Chondrocyte (in vitro differentiated cells): ENCODE measurements at regions not wholly inside any gene's neighbourhood (a gene's known extent, or its start where the extent isn't known, plus 50 kb on each side); places are given as distances from the start of the nearest gene placed in this dataset.

ENCODE experiments used
- DNase-seq: peaks from one replicate; pipeline ENCODE4 v3.0.0; 2021; ENCODE audit warnings: mixed read lengths, low spot score
- H3K27ac Mint-ChIP-seq: one replicate; pipeline ENCODE4 v1.8.0; 2021; ENCODE audit warnings: mild to moderate bottlenecking, moderate library complexity, mixed read lengths; ENCODE audit not compliant: unreplicated experiment
- H3K27me3 Mint-ChIP-seq: 2 replicates; pipeline ENCODE4 v1.8.0; 2021; ENCODE audit warnings: low read depth, mixed read lengths
- H3K36me3 Mint-ChIP-seq: 2 replicates; pipeline ENCODE4 v1.8.0; 2021; ENCODE audit warnings: low read depth, mixed read lengths
- H3K4me1 Mint-ChIP-seq: 2 replicates; pipeline ENCODE4 v1.8.0; 2021; ENCODE audit warnings: low read depth, mild to moderate bottlenecking, mixed read lengths
- H3K4me3 Mint-ChIP-seq: one replicate; pipeline ENCODE4 v1.8.0; 2021; ENCODE audit warnings: mild to moderate bottlenecking, moderate library complexity, mixed read lengths; ENCODE audit not compliant: unreplicated experiment
- H3K9me3 Mint-ChIP-seq: 2 replicates; pipeline ENCODE4 v1.8.0; 2021; ENCODE audit warnings: low read depth, mixed read lengths
- TF ChIP-seq, protein P1 (sequence below): fragments of 200-600 bp; sonication (generic); IDR thresholded peaks from 2 replicates; pipeline ENCODE4 v1.5.0; 2021; ENCODE audit warnings: antibody characterized with exemption, mild to moderate bottlenecking, moderate library complexity

DNA sequence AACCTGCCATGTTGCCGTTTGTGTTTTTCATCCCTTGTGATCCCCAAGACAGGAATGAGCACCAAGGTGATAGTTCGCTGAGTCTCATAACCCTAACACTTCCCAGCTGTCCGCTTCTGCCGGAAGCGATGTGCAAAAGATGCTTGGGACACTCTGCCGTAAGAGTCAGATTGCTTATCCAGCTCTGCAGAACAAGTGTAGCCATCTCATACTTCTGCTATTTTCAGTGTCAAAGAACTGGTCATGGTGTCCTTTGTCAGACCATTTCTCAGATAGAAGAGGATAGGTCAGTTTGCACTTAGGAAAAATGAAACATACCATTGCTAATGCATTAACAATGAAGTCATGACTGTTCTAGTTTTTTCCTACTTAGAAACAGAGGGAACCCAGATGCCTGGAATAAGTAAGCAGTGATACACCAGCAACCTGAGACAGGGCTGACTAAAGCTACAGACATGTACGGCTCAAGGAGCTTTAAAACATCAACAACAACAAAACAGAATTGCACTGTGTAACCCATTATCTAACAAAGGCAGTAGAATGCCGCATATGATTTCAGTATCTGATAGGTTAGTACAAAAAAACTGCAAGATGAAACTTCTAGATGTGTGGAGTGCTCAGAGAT is 134.0 kb upstream of the IL12A start:
- Mint-ChIP-seq H3K27me3 (no peaks in the 10 kb centered on the region), H3K27ac (peak overlapping the region; percentile 99), H3K36me3 (no peaks in the 10 kb centered on the region), H3K4me3 (peak overlapping the region; percentile 77), H3K9me3 (no peaks in the 10 kb centered on the region), H3K4me1 (peaks cover 66% of the 10 kb centered on the region)
- DNase-seq = no peak
- TF ChIP-seq, protein P1, sequence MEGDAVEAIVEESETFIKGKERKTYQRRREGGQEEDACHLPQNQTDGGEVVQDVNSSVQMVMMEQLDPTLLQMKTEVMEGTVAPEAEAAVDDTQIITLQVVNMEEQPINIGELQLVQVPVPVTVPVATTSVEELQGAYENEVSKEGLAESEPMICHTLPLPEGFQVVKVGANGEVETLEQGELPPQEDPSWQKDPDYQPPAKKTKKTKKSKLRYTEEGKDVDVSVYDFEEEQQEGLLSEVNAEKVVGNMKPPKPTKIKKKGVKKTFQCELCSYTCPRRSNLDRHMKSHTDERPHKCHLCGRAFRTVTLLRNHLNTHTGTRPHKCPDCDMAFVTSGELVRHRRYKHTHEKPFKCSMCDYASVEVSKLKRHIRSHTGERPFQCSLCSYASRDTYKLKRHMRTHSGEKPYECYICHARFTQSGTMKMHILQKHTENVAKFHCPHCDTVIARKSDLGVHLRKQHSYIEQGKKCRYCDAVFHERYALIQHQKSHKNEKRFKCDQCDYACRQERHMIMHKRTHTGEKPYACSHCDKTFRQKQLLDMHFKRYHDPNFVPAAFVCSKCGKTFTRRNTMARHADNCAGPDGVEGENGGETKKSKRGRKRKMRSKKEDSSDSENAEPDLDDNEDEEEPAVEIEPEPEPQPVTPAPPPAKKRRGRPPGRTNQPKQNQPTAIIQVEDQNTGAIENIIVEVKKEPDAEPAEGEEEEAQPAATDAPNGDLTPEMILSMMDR = no peak

DNA sequence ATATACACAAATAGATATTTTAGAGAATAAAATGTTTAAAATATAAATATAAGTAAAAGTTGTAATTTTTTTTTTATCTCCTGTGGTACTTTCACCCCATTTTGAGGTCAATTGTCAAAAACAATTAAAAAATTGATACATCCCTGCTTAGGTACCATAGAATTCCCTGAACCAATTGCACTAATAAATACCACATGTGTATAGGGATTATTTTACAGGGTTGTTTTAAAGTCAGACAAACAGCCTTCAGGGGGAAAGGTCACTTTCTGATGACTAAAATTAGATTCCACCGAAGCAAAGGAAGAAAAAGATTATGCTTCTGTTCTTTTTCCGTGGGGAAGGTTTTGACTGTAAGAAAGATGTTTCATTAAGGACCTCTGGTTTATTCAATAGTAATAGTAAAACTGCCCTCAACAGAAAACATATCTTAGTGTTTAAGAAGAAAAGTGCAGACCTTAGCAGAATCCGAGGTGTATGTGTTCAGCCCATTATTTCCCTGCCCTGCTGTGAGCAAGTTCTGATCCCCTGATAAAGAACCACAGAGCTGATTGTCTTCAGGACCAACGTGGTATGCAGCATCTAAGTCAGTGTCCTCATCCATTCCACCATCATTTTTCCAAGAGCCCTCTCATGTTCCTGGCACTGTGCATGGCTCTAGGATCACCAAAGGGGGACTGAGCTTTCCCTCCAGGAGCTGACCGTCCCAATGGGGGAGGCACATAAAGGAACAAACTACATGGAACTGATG is 132.9 kb upstream of the IL12A start:
- peaks cover 74% of the 10 kb centered on the region for H3K4me1 Mint-ChIP-seq
- no peaks in the 10 kb centered on the region for H3K36me3 Mint-ChIP-seq
- TF ChIP-seq, protein P1 = no peak
- H3K9me3 Mint-ChIP-seq = no peaks in the 10 kb centered on the region
- no peaks in the 10 kb centered on the region for H3K27me3 Mint-ChIP-seq
- DNase-seq = no peak
- H3K27ac Mint-ChIP-seq = peak overlapping the region; percentile 69
- H3K4me3 Mint-ChIP-seq = no peak overlapping the region

DNA sequence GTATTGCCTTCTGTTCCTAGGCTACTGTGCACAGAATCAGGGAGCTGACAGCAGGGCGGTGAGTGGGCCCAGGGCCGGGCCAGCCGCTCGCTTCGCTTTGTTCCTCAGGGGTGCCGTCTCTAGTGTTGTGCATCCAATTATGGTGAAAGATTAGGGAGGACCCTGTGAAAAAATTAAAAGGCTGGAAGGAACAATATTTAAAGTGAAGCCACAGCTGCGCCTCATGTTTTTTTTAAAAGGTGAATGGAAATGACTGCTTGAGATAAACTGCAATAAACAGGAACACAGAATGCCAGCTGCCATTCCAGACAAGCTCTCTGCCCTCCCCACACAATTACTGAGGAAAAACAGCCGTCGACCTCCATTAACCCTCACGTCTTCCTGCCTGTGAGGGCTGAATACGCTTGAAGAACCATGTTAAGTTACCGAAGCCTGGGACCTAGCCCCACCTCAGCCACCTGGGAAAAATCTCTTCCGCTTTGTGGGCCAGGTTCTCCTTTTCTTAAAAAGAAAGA is 132.0 kb upstream of the IL12A start:
- H3K4me1 Mint-ChIP-seq = peaks cover 78% of the 10 kb centered on the region

DNA sequence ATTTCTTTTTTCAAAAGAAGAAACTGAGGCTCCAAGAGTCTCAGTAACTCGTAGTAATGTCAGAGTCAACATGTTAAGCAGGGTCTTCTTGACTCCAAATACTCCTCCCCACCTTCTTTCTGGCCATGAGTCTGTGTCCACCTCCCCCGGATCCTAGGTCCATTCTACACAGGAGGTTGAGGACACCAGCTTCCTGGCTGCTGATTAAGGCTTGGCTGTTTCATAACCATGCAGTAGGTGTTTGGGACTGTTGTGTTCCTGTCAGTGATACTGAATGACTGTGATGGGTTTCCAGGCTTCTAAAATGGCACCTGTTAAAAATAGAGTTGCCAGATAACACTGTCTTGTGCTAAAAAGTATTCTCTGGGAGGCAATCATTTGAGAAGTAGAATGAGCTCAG is 130.8 kb upstream of the IL12A start:
- DNase-seq = no peak
- H3K4me1 Mint-ChIP-seq = peaks cover 74% of the 10 kb centered on the region
- H3K27me3 Mint-ChIP-seq = no peaks in the 10 kb centered on the region
- TF ChIP-seq, protein P1 = no peak
- no peak overlapping the region for H3K27ac Mint-ChIP-seq
- no peak overlapping the region for H3K4me3 Mint-ChIP-seq
- no peaks in the 10 kb centered on the region for H3K9me3 Mint-ChIP-seq
- no peaks in the 10 kb centered on the region for H3K36me3 Mint-ChIP-seq

More for the DNA sequence above, 132.0 kb upstream of the IL12A start:
- DNase-seq = no peak
- Mint-ChIP-seq H3K36me3 (no peaks in the 10 kb centered on the region), H3K4me3 (no peak overlapping the region), H3K9me3 (no peaks in the 10 kb centered on the region), H3K27ac (peak overlapping the region; percentile 80), H3K27me3 (no peaks in the 10 kb centered on the region)
- TF ChIP-seq, protein P1 = no peak

DNA sequence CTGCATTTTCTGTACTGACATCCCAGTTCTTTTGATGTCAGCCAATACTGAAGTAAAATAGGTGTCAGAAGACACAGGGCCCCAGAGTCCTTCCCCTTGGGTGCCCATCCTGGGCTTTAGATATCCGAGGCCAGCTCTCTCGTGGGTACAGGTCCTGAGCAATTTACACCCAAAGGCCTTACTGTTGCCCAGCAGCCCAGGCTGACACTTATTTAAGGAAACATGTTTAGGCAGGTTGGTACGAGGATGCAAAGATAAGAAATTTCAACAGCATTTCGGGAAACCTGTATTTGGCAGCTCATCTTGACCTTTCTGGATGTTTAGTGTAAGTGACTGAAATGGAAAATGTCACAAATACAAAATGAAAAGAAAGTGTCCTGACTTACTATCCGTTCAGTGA is 130.0 kb upstream of the IL12A start:
- H3K4me3 Mint-ChIP-seq = no peak overlapping the region
- H3K9me3 Mint-ChIP-seq = no peaks in the 10 kb centered on the region
- peaks cover 70% of the 10 kb centered on the region for H3K4me1 Mint-ChIP-seq
- no peaks in the 10 kb centered on the region for H3K27me3 Mint-ChIP-seq
- H3K27ac Mint-ChIP-seq = no peak overlapping the region
- H3K36me3 Mint-ChIP-seq = no peaks in the 10 kb centered on the region
- TF ChIP-seq, protein P1 = no peak
- no peak for DNase-seq
